ENCODE measurements at regions not wholly inside any gene's neighbourhood (a gene's known extent, or its start where the extent isn't known, plus 50 kb on each side); places are given as distances from the start of the nearest gene placed in this dataset.

DNA sequence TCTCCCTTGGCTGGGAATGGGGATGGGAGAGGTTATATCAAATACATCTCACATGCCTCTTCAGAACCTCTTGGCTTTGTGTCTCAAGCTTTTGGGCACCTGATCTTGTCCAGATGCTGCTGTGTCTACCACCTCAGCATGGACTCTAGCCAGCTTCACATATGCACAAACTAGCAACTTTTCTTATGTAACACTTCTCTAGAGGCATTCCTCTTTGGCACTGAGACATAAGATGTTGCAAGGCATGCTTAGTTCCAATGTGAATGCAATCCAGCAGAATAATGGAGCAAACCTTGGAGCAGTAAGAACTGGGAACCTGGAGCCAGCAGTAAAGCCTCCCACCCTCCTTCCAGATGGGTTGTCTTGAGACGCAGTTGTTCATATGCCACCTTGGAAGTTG, 113.4 kb upstream of the TMEM47 start:
- Histone ChIP-seq H3K4me3 (ENCODE audit: low read depth, low read length, poor library complexity, severe bottlenecking) (no peak overlapping the region), H3K9me2 (ENCODE audit: insufficient read depth, low read length) (no peaks in the 10 kb centered on the region), H4K20me1 (ENCODE audit: insufficient read depth, low read length) (no peaks in the 10 kb centered on the region), H3K36me3 (ENCODE audit: insufficient read depth, low read length) (no peaks in the 10 kb centered on the region), H3K27ac (ENCODE audit: low read depth, low read length, poor library complexity, severe bottlenecking) (no peak overlapping the region), H3K4me1 (ENCODE audit: insufficient read depth, low read length, poor library complexity, severe bottlenecking) (no peaks in the 10 kb centered on the region), H2AFZ (ENCODE audit: low read length) (no peak overlapping the region), H3K9me3 (ENCODE audit: low read length) (no peaks in the 10 kb centered on the region), H3K79me2 (ENCODE audit: insufficient read depth, low read depth, low read length) (no peaks in the 10 kb centered on the region), H3K4me2 (ENCODE audit: low read length) (no peak overlapping the region)
- TF ChIP-seq, protein P1, sequence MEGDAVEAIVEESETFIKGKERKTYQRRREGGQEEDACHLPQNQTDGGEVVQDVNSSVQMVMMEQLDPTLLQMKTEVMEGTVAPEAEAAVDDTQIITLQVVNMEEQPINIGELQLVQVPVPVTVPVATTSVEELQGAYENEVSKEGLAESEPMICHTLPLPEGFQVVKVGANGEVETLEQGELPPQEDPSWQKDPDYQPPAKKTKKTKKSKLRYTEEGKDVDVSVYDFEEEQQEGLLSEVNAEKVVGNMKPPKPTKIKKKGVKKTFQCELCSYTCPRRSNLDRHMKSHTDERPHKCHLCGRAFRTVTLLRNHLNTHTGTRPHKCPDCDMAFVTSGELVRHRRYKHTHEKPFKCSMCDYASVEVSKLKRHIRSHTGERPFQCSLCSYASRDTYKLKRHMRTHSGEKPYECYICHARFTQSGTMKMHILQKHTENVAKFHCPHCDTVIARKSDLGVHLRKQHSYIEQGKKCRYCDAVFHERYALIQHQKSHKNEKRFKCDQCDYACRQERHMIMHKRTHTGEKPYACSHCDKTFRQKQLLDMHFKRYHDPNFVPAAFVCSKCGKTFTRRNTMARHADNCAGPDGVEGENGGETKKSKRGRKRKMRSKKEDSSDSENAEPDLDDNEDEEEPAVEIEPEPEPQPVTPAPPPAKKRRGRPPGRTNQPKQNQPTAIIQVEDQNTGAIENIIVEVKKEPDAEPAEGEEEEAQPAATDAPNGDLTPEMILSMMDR (conservative IDR thresholded peaks at IDR 0.05; ENCODE audit: low read length): no peak
- no peak for TF ChIP-seq EZH2phosphoT487 (IDR thresholded peaks at IDR 0.05; ENCODE audit: borderline replicate concordance, low read depth, low read length)
- BruUV-seq (replicated peaks): no TSS peak
- no peak for DNase-seq (ENCODE audit: low spot score)
- intact Hi-C loops (cut with micrococcal nuclease; ENCODE audit: unreplicated experiment): no loop called here
- ChIA-PET CTCF (ENCODE audit: unreplicated experiment) (no interaction called here), POLR2A (no interaction called here)

DNA sequence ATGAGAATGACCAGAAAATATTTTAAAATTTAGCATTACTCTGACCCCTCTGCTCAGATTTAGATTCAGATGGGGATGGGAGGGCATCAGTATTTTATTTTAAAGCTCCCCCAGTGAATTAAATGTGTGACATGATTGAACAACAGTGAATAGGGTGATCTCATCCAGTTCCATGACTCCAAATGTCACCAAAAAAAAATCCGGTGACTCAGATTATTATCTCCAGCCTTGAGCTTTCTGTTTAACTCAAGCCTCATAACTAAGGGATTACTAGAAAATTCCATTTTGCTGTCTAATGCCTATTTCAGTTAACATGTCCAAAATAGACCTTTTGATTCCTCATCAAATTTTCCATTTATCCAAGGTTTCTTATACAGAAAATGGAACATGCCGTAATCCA, 121.8 kb upstream of the TMEM47 start:
- Histone ChIP-seq H3K9me2 (ENCODE audit: insufficient read depth, low read length) (no peaks in the 10 kb centered on the region), H3K36me3 (ENCODE audit: insufficient read depth, low read length) (no peaks in the 10 kb centered on the region), H2AFZ (ENCODE audit: low read length) (no peak overlapping the region), H3K4me2 (ENCODE audit: low read length) (no peak overlapping the region), H3K4me3 (ENCODE audit: low read depth, low read length, poor library complexity, severe bottlenecking) (no peak overlapping the region), H3K4me1 (ENCODE audit: insufficient read depth, low read length, poor library complexity, severe bottlenecking) (no peaks in the 10 kb centered on the region), H3K9me3 (ENCODE audit: low read length) (no peaks in the 10 kb centered on the region), H3K79me2 (ENCODE audit: insufficient read depth, low read depth, low read length) (no peaks in the 10 kb centered on the region), H3K27ac (ENCODE audit: low read depth, low read length, poor library complexity, severe bottlenecking) (no peak overlapping the region), H4K20me1 (ENCODE audit: insufficient read depth, low read length) (no peaks in the 10 kb centered on the region)
- no peak for DNase-seq (ENCODE audit: low spot score)
- CTCF ChIA-PET (ENCODE audit: unreplicated experiment): no interaction called here
- TF ChIP-seq, protein P1 (conservative IDR thresholded peaks at IDR 0.05; ENCODE audit: low read length): no peak
- TF ChIP-seq EZH2phosphoT487 (IDR thresholded peaks at IDR 0.05; ENCODE audit: borderline replicate concordance, low read depth, low read length): no peak
- POLR2A ChIA-PET: no interaction called here
- intact Hi-C loops (cut with micrococcal nuclease; ENCODE audit: unreplicated experiment): no loop called here
- no TSS peak for BruUV-seq (replicated peaks)

DNA sequence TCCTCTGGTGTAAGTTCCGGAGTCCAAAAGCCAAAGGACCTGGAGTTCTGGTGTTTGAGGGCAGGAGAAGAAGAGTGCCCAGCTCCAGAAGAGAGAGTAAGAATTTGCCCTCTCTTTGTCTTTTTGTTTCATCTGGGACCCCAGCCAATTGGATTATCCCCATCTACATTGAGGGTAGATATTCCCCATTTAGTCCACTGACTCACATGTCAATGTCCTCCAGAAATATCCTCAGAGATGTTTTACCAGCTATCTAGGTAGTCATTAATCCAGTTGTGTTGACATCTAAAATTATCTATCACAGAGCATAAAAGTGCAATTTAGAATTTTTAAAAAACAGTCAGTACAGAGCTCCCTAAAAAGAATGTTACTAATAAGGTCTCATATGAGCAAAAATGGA, 132.9 kb upstream of the TMEM47 start:
- Histone ChIP-seq H3K4me2 (ENCODE audit: low read length) (no peak overlapping the region), H4K20me1 (ENCODE audit: insufficient read depth, low read length) (no peaks in the 10 kb centered on the region), H3K4me3 (ENCODE audit: low read depth, low read length, poor library complexity, severe bottlenecking) (no peak overlapping the region), H3K36me3 (ENCODE audit: insufficient read depth, low read length) (no peaks in the 10 kb centered on the region), H3K79me2 (ENCODE audit: insufficient read depth, low read depth, low read length) (no peaks in the 10 kb centered on the region), H3K9me3 (ENCODE audit: low read length) (no peaks in the 10 kb centered on the region), H3K4me1 (ENCODE audit: insufficient read depth, low read length, poor library complexity, severe bottlenecking) (no peaks in the 10 kb centered on the region), H2AFZ (ENCODE audit: low read length) (no peak overlapping the region), H3K27ac (ENCODE audit: low read depth, low read length, poor library complexity, severe bottlenecking) (no peak overlapping the region), H3K9me2 (ENCODE audit: insufficient read depth, low read length) (no peaks in the 10 kb centered on the region)
- BruUV-seq (replicated peaks): no TSS peak
- ChIA-PET POLR2A (no interaction called here), CTCF (ENCODE audit: unreplicated experiment) (no interaction called here)
- no peak for TF ChIP-seq EZH2phosphoT487 (IDR thresholded peaks at IDR 0.05; ENCODE audit: borderline replicate concordance, low read depth, low read length)
- TF ChIP-seq, protein P1 (conservative IDR thresholded peaks at IDR 0.05; ENCODE audit: low read length): no peak
- DNase-seq (ENCODE audit: low spot score): no peak
- intact Hi-C loops (cut with micrococcal nuclease; ENCODE audit: unreplicated experiment): no loop called here

Measured in OCI-LY7 (cell line).